ENCODE measurements at regions not wholly inside any gene's neighbourhood (a gene's known extent, or its start where the extent isn't known, plus 50 kb on each side); places are given as distances from the start of the nearest gene placed in this dataset.

DNA sequence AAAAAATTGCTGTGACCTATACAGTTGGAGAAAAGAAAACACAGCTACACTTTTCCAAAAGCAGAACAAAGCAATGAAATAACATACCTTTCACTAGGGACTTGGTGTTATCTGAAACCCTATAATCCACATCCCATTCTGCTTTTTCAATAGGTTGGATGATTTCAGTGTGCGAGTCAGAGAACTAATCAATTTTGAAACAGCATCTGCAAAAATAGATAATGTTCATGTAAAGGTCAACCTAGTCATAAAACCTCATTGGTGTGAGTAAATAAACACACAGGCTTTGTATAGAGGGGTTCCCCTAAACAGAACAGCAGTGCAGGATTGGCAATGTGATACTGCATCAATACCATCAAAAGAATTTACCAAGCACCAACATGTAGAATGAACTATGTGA is 173.0 kb upstream of the G2E3 start:
- TF ChIP-seq, protein P1, sequence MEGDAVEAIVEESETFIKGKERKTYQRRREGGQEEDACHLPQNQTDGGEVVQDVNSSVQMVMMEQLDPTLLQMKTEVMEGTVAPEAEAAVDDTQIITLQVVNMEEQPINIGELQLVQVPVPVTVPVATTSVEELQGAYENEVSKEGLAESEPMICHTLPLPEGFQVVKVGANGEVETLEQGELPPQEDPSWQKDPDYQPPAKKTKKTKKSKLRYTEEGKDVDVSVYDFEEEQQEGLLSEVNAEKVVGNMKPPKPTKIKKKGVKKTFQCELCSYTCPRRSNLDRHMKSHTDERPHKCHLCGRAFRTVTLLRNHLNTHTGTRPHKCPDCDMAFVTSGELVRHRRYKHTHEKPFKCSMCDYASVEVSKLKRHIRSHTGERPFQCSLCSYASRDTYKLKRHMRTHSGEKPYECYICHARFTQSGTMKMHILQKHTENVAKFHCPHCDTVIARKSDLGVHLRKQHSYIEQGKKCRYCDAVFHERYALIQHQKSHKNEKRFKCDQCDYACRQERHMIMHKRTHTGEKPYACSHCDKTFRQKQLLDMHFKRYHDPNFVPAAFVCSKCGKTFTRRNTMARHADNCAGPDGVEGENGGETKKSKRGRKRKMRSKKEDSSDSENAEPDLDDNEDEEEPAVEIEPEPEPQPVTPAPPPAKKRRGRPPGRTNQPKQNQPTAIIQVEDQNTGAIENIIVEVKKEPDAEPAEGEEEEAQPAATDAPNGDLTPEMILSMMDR (IDR thresholded peaks at IDR 0.05): no peak
- no peak for TF ChIP-seq POLR2A (IDR thresholded peaks at IDR 0.05)

All from ovary (tissue), 3 donors.